BE2C (cell line): ENCODE measurements at regions not wholly inside any gene's neighbourhood (a gene's known extent, or its start where the extent isn't known, plus 50 kb on each side); places are given as distances from the start of the nearest gene placed in this dataset.

Experiments
- DNase-seq: peaks from one replicate; pipeline ENCODE4 v3.0.0-alpha.2; 2020
- H3K27me3 ChIP-seq: fragments of 250-450 bp; sonication (Bioruptor Pico); 2 replicates; pipeline ENCODE4 v1.5.1; 2020; ENCODE audit warnings: mild to moderate bottlenecking
- H3K36me3 ChIP-seq: fragments of 250-450 bp; sonication (Bioruptor Pico); 2 replicates; pipeline ENCODE4 v1.5.1; 2020; ENCODE audit warnings: mild to moderate bottlenecking
- H3K4me1 ChIP-seq: fragments of 250-450 bp; sonication (Bioruptor Pico); 2 replicates; pipeline ENCODE4 v1.5.1; 2020
- H3K4me3 ChIP-seq: 2 replicates; pipeline ENCODE4 v1.5.1; 2011; ENCODE audit warnings: low read depth, low read length
- H3K9me3 ChIP-seq: fragments of 250-450 bp; sonication (Bioruptor Pico); 2 replicates; pipeline ENCODE4 v1.5.1; 2020
- CTCF ChIP-seq: IDR thresholded peaks from 2 replicates; pipeline ENCODE4 v1.5.1; 2012; ENCODE audit warnings: mild to moderate bottlenecking, low read depth, low read length

DNA sequence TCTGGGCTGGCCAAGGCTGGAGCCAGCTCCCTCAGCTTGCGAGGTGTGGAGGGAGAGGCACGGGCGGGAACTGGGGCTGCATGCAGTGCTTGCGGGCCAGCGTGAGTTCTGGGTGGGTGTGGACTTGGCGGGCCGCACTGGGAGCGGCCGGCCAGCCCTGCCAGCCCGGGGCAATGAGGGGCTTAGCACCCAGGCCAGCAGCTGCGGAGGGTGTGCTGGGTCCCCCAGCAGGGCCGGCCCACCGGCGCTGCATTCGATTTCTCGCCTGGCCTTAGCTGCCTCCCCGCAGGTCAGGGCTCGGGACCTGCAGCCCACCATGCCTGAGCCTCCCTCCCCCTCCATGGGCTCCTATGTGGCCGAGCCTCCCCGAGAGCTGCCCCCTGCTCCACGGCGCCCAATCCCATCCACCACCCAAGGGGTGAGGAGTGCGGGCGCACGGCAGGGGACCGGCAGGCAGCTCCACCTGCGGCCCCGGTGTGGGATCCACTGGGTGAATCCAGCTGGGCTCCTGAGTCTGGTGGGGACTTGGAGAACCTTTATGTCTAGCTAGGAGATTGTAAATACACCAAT, 302.6 kb upstream of the ADAMTS16 start:
- no peak for TF ChIP-seq CTCF

GRCh38 chr5:4845221-4845620, 294.9 kb upstream of the ADAMTS16 start:
- H3K4me3 ChIP-seq = no peak overlapping the region
- no peaks in the 10 kb centered on the region for H3K36me3 ChIP-seq
- no peaks in the 10 kb centered on the region for H3K27me3 ChIP-seq
- no peaks in the 10 kb centered on the region for H3K9me3 ChIP-seq
- H3K4me1 ChIP-seq = no peaks in the 10 kb centered on the region
- no peak for DNase-seq
- no peak for TF ChIP-seq CTCF

More for the DNA sequence above, 302.6 kb upstream of the ADAMTS16 start:
- Histone ChIP-seq H3K9me3 (peaks cover 4% of the 10 kb centered on the region; the same call in 1 of the 2 replicates), H3K4me1 (no peaks in the 10 kb centered on the region), H3K36me3 (no peaks in the 10 kb centered on the region), H3K4me3 (no peak overlapping the region), H3K27me3 (no peaks in the 10 kb centered on the region)
- peak; percentile 7 for DNase-seq

GRCh38 chr5:4847766-4848165, 292.4 kb upstream of the ADAMTS16 start:
- H3K4me3 ChIP-seq = no peak overlapping the region
- no peaks in the 10 kb centered on the region for H3K4me1 ChIP-seq
- no peaks in the 10 kb centered on the region for H3K27me3 ChIP-seq
- DNase-seq = no peak
- TF ChIP-seq CTCF = no peak
- no peaks in the 10 kb centered on the region for H3K9me3 ChIP-seq
- no peaks in the 10 kb centered on the region for H3K36me3 ChIP-seq

- H3K9me3 ChIP-seq = no peaks in the 10 kb centered on the region
- no peak overlapping the region for H3K4me3 ChIP-seq
- H3K27me3 ChIP-seq = no peaks in the 10 kb centered on the region
- H3K36me3 ChIP-seq = no peaks in the 10 kb centered on the region
- TF ChIP-seq CTCF = no peak
- no peaks in the 10 kb centered on the region for H3K4me1 ChIP-seq
- no peak for DNase-seq
Observed at GRCh38 chr5:4855036-4855435, 285.1 kb upstream of the ADAMTS16 start.

- Histone ChIP-seq H3K9me3 (no peaks in the 10 kb centered on the region), H3K4me3 (no peak overlapping the region), H3K4me1 (no peaks in the 10 kb centered on the region), H3K36me3 (no peaks in the 10 kb centered on the region), H3K27me3 (no peaks in the 10 kb centered on the region)
- no peak for DNase-seq
- no peak for TF ChIP-seq CTCF
Observed at GRCh38 chr5:4855880-4856279, 284.2 kb upstream of the ADAMTS16 start.

DNA sequence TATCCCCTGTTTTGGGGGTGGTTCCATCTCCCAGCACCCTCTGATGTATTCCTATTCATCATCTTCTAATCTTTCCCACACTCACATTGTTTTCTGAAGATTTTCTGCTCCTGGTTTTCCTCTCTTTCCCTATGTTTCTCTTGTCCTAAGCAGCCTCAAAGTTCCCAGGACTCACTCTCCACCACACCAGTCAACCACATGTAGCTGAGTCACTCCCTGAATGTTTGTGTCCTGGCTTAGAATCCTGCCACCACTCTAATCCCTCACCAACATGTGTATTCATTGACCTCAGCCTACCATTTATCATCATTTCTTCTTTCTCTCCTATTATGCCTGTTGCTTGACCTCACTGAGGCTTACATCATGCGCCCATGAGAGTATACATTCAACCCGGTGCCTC, 282.4 kb upstream of the ADAMTS16 start:
- H3K9me3 ChIP-seq = no peaks in the 10 kb centered on the region
- no peaks in the 10 kb centered on the region for H3K36me3 ChIP-seq
- DNase-seq = no peak
- no peak for TF ChIP-seq CTCF
- H3K4me3 ChIP-seq = no peak overlapping the region
- no peaks in the 10 kb centered on the region for H3K4me1 ChIP-seq
- H3K27me3 ChIP-seq = no peaks in the 10 kb centered on the region
